ENCODE measurements at regions not wholly inside any gene's neighbourhood (a gene's known extent, or its start where the extent isn't known, plus 50 kb on each side); places are given as distances from the start of the nearest gene placed in this dataset.

DNA sequence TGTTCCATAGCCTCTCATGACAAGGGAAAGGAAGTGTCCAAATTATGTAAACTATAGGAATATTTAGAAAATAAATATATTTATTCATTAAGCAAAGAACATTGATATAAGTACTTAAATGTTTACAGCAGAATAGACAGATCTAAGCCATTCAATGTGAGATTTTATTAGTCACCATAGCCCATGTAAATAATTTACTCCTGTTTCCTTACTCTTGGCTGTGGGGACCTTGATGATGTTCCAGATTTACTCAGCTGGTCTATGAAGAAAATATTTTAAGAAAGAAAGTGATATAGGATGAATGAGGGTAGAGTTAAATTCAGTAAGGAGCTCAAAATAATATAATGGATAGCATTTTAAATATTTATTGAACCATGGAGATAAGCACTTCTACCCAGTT is 442.6 kb upstream of the KLF6 start:
- no peaks in the 10 kb centered on the region for H3K9me1 ChIP-seq (replicated peaks; ENCODE audit: control insufficient read depth, extremely low read depth, insufficient read depth, low read length)
- no peak overlapping the region for H2AFZ ChIP-seq (ENCODE audit: low read depth, low read length)
- no peak overlapping the region for H3K4me2 ChIP-seq (ENCODE audit: insufficient read depth, low read length)
- no peaks in the 10 kb centered on the region for H3K36me3 ChIP-seq (ENCODE audit: control insufficient read depth in 2 of 2, extremely low read depth in 1 of 2, insufficient read depth in 2 of 2, low read length in 2 of 2)
- H3K9ac ChIP-seq (replicated peaks; ENCODE audit: extremely low read depth, insufficient read depth, low read length), result no peak overlapping the region
- H3K79me2 ChIP-seq (ENCODE audit: control insufficient read depth, insufficient read depth, low read length), result no peaks in the 10 kb centered on the region
- ChIA-PET CTCF (interaction anchor here (1.3 kb wide), 1 partner anchor 13 kb away, joined by 4 read pairs; no protein-coding TSS in a partner anchor), POLR2A (no interaction called here)
- FAIRE-seq (no peak), DNase-seq (ENCODE audit: low read depth, low spot score) (no peak)
- H3K27me3 ChIP-seq (ENCODE audit: control insufficient read depth in 2 of 2, insufficient read depth in 2 of 2, low read length in 2 of 2), result no peaks in the 10 kb centered on the region
- dilution Hi-C loops (cut with MboI; ENCODE audit: extremely low pct_ligation_motif_present, low sequenced_read_pairs) (no loop called here), intact Hi-C loops (cut with micrococcal nuclease) (no loop called here)
- BruUV-seq (replicated peaks), result no TSS peak
- H3K4me1 ChIP-seq (ENCODE audit: control insufficient read depth, extremely low read depth, insufficient read depth, low read length), result no peaks in the 10 kb centered on the region
- TF ChIP-seq CTCF (IDR thresholded peaks at IDR 0.05; ENCODE audit: extremely low read depth in 1 of 2, insufficient read depth in 1 of 2, low read depth in 1 of 2, low read length in 2 of 2) (no peak), POLR2AphosphoS5 (IDR thresholded peaks at IDR 0.05; ENCODE audit: insufficient read depth, low read depth, low read length) (no peak), GATA2 (IDR thresholded peaks at IDR 0.05; ENCODE audit: insufficient read depth, insufficient read length, low read depth, low read length) (no peak)
- no peak overlapping the region for H3K4me3 ChIP-seq (replicated peaks in 1 of 3; ENCODE audit: insufficient read depth in 1 of 3, low read depth in 1 of 3, low read length in 3 of 3)
- no peaks in the 10 kb centered on the region for H3K9me3 ChIP-seq (replicated peaks; ENCODE audit: control insufficient read depth, insufficient read depth, low read length)
- H4K20me1 ChIP-seq (replicated peaks; ENCODE audit: control insufficient read depth, extremely low read depth, insufficient read depth, low read length), result no peaks in the 10 kb centered on the region
- no peak overlapping the region for H3K27ac ChIP-seq (ENCODE audit: insufficient read depth, low read depth, low read length)

GRCh38 chr10:4226941-4227540 is 442.0 kb upstream of the KLF6 start:
- no peak for FAIRE-seq
- CTCF ChIA-PET, result no interaction called here
- dilution Hi-C loops (cut with MboI; ENCODE audit: extremely low pct_ligation_motif_present, low sequenced_read_pairs), result no loop called here

More at GRCh38 chr10:4226941-4227540, 442.0 kb upstream of the KLF6 start:
- no peaks in the 10 kb centered on the region for H4K20me1 ChIP-seq (replicated peaks; ENCODE audit: control insufficient read depth, extremely low read depth, insufficient read depth, low read length)
- H3K27ac ChIP-seq (ENCODE audit: insufficient read depth, low read depth, low read length), result no peak overlapping the region
- H3K4me3 ChIP-seq (replicated peaks in 1 of 3; ENCODE audit: insufficient read depth in 1 of 3, low read depth in 1 of 3, low read length in 3 of 3), result no peak overlapping the region
- POLR2A ChIA-PET, result no interaction called here
- TF ChIP-seq POLR2AphosphoS5 (IDR thresholded peaks at IDR 0.05; ENCODE audit: insufficient read depth, low read depth, low read length) (no peak), MYC (IDR thresholded peaks at IDR 0.05; ENCODE audit: low read depth, low read length) (no peak), EZH2 (IDR thresholded peaks at IDR 0.05; ENCODE audit: borderline replicate concordance, low read depth, low read length, severe bottlenecking) (no peak), CTCF (IDR thresholded peaks at IDR 0.05; ENCODE audit: extremely low read depth in 1 of 2, insufficient read depth in 1 of 2, low read depth in 1 of 2, low read length in 2 of 2) (no peak), FOS (IDR thresholded peaks at IDR 0.05; ENCODE audit: borderline replicate concordance, insufficient read depth, low read length) (no peak), JUN (IDR thresholded peaks at IDR 0.05; ENCODE audit: borderline replicate concordance, insufficient read depth, insufficient read length, low read depth) (no peak), POLR2A (IDR thresholded peaks at IDR 0.05; ENCODE audit: low read depth, low read length) (no peak), MAX (IDR thresholded peaks at IDR 0.05; ENCODE audit: insufficient read depth, insufficient read length) (no peak), GATA2 (IDR thresholded peaks at IDR 0.05; ENCODE audit: insufficient read depth, insufficient read length, low read depth, low read length) (no peak)
- H3K4me2 ChIP-seq (ENCODE audit: insufficient read depth, low read length), result no peak overlapping the region
- no peak for DNase-seq (ENCODE audit: low read depth, low spot score)
- no peak overlapping the region for H2AFZ ChIP-seq (ENCODE audit: low read depth, low read length)
- intact Hi-C loops (cut with micrococcal nuclease), result no loop called here
- H3K36me3 ChIP-seq (ENCODE audit: control insufficient read depth in 2 of 2, extremely low read depth in 1 of 2, insufficient read depth in 2 of 2, low read length in 2 of 2), result no peaks in the 10 kb centered on the region
- no TSS peak for BruUV-seq (replicated peaks)
- no peaks in the 10 kb centered on the region for H3K27me3 ChIP-seq (ENCODE audit: control insufficient read depth in 2 of 2, insufficient read depth in 2 of 2, low read length in 2 of 2)
- H3K4me1 ChIP-seq (ENCODE audit: control insufficient read depth, extremely low read depth, insufficient read depth, low read length), result no peaks in the 10 kb centered on the region
- H3K9me1 ChIP-seq (replicated peaks; ENCODE audit: control insufficient read depth, extremely low read depth, insufficient read depth, low read length), result no peaks in the 10 kb centered on the region
- H3K9me3 ChIP-seq (replicated peaks; ENCODE audit: control insufficient read depth, insufficient read depth, low read length), result no peaks in the 10 kb centered on the region
- H3K79me2 ChIP-seq (ENCODE audit: control insufficient read depth, insufficient read depth, low read length), result no peaks in the 10 kb centered on the region
- H3K9ac ChIP-seq (replicated peaks; ENCODE audit: extremely low read depth, insufficient read depth, low read length), result no peak overlapping the region
